ENCODE measurements at regions not wholly inside any gene's neighbourhood (a gene's known extent, or its start where the extent isn't known, plus 50 kb on each side); places are given as distances from the start of the nearest gene placed in this dataset.
A peak's percentile ranks its signal among the peaks of the same experiment; 100 is the strongest.

DNA sequence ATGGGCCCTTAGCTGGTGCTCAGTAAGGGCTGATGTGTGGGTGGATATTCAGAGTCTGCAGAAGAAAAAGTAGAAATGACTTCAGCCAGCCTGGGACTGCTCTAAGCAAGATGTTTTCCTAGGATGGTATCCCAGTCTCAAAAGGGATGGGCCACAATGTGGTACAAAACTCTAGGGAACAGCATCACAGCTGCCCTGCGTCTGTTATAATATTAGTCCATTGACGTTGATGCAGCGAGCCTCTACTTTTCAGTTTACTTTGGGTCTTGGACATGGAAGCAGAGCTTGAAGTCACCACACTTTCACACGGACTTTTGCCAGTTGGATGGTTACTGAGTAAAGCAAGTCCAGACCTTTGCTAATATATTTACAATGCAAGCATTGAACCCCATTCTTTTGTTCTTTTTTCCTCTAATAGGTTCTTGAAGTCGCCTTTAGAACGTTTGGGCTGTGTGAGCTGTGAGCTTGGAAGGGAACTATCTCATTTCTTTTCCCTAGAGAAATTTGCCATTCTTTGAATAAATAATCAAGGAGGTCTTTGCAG lies 105.7 kb downstream of the RDH14 start:
- intact Hi-C loops (cut with DNase I; ENCODE audit: low total_unique reads), result no loop called here
- TF ChIP-seq, protein P1, sequence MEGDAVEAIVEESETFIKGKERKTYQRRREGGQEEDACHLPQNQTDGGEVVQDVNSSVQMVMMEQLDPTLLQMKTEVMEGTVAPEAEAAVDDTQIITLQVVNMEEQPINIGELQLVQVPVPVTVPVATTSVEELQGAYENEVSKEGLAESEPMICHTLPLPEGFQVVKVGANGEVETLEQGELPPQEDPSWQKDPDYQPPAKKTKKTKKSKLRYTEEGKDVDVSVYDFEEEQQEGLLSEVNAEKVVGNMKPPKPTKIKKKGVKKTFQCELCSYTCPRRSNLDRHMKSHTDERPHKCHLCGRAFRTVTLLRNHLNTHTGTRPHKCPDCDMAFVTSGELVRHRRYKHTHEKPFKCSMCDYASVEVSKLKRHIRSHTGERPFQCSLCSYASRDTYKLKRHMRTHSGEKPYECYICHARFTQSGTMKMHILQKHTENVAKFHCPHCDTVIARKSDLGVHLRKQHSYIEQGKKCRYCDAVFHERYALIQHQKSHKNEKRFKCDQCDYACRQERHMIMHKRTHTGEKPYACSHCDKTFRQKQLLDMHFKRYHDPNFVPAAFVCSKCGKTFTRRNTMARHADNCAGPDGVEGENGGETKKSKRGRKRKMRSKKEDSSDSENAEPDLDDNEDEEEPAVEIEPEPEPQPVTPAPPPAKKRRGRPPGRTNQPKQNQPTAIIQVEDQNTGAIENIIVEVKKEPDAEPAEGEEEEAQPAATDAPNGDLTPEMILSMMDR (IDR thresholded peaks at IDR 0.05), result no peak

DNA sequence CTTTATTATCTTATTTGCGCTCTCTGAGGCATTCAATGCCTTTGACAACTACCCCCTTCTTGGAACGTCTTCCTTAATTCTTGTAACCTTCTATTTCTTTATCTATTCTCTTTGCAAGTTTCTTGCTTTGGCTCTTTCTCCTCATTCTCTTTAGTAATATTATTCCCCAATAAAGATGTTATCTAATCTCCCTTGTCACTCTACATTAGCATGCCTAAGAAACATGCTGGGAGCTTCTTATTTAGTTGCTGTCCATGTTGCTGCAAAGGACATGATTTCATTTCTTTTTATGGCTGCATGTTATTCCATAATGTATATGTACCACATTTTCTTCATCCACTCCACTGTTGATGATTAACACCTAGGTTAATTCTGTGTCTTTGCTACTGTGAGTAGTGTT lies 113.7 kb downstream of the RDH14 start:
- H3K27me3 ChIP-seq, result no peaks in the 10 kb centered on the region
- H3K27ac ChIP-seq, result peak overlapping the region in 1 of 2 donors; percentile 52
- H3K4me3 ChIP-seq, result no peak overlapping the region
- H3K4me1 ChIP-seq, result peaks cover 0 to 34% (median 22%) of the 10 kb centered on the region in 4 donors
- H3K36me3 ChIP-seq, result no peaks in the 10 kb centered on the region
- no peak for DNase-seq
- intact Hi-C loops (cut with DNase I; ENCODE audit: low total_unique reads), result no loop called here
- TF ChIP-seq, protein P1 (IDR thresholded peaks at IDR 0.05), result no peak
- H3K9me3 ChIP-seq, result no peaks in the 10 kb centered on the region

More for the DNA sequence above, 105.7 kb downstream of the RDH14 start:
- H3K36me3 ChIP-seq, result no peaks in the 10 kb centered on the region
- H3K4me3 ChIP-seq, result peak overlapping the region in 1 of 2 donors; percentile 29
- H3K27ac ChIP-seq, result peak overlapping the region; percentile 82 to 89
- H3K9me3 ChIP-seq, result no peaks in the 10 kb centered on the region
- DNase-seq, result peak; percentile 71 to 90
- H3K27me3 ChIP-seq, result no peaks in the 10 kb centered on the region
- H3K4me1 ChIP-seq, result peaks cover 0 to 59% (median 35%) of the 10 kb centered on the region in 4 donors

DNA sequence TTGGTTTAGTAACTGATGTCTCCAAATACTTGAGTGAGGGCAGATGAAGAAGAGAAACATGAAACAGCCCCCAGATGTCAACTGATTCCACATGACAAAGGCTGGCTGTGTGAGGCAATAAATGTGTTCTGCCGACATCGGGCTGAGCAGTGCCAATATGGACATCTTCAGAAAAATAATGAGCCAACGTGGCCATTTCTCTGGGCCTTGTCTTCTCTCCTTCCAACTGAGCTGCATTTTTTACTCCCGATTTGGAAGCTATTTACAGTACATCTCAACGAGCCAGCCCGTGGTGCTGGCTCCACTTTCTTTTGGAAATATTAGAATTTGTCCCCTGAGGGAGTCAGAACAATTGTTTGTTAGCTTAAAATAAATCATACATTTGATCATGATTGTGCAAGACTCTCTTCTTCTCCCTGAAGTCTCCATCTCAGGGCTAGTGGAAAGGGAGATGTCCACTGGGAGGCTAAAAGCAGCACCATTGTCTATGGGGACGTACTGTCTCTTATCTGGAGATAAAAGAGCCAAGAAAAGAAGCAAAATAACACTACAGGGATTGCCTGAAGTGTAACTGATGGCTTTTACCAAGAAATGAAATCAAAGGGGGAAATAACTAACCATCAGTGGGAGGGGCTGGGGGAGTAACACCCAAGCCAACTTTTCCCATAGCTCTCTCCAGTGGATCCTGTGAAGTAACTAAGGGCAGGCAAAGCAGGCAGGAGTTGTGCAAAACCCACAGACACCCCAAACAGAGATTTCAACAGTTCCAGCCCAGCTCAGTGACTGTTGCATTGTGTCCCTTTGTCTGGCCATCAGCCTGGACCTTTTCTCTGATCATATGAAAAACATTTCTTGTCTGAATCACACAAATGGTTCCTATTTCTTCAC lies 114.8 kb downstream of the RDH14 start:
- Histone ChIP-seq H3K4me1 (peaks cover 0 to 26% (median 15%) of the 10 kb centered on the region in 4 donors), H3K9me3 (no peaks in the 10 kb centered on the region), H3K27me3 (no peaks in the 10 kb centered on the region), H3K27ac (peak overlapping the region; percentile 52 to 71), H3K4me3 (no peak overlapping the region), H3K36me3 (no peaks in the 10 kb centered on the region)
- TF ChIP-seq, protein P1 (IDR thresholded peaks at IDR 0.05), result no peak
- intact Hi-C loops (cut with DNase I; ENCODE audit: low total_unique reads), result no loop called here
- DNase-seq, result peak; percentile 83 to 86

- Histone ChIP-seq H3K4me1 (peaks cover 0 to 31% (median 19%) of the 10 kb centered on the region in 4 donors), H3K27me3 (no peaks in the 10 kb centered on the region), H3K36me3 (no peaks in the 10 kb centered on the region), H3K27ac (peak overlapping the region; percentile 52 to 71), H3K9me3 (no peaks in the 10 kb centered on the region), H3K4me3 (no peak overlapping the region)
- intact Hi-C loops (cut with DNase I; ENCODE audit: low total_unique reads), result no loop called here
- DNase-seq, result no peak
- TF ChIP-seq, protein P1 (IDR thresholded peaks at IDR 0.05), result no peak
Measured at GRCh38 chr2:18444806-18445205, 115.6 kb downstream of the RDH14 start.

DNA sequence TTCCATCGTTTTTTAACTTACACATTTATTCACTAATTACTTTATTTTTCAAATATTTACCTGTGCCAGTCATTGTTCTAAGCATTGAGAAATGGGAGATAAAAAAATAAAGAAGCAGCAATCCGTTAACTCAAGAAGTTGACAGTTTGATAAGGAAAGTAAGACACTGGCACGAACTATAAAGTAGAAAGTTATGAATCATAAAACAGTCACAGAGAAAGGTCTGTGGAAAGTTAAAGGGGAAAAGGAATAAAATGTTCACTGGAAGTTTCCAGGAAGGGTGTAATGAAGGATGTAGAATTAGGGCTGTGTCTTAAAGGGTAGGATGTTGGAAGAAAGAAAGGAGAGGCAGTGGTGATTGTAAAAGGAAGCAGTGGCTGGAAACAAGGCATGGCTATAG lies 118.9 kb downstream of the RDH14 start:
- peaks cover 0 to 40% (median 23%) of the 10 kb centered on the region in 4 donors for H3K4me1 ChIP-seq
- intact Hi-C loops (cut with DNase I; ENCODE audit: low total_unique reads), result no loop called here
- no peak for DNase-seq
- no peak overlapping the region for H3K4me3 ChIP-seq
- no peaks in the 10 kb centered on the region for H3K27me3 ChIP-seq
- H3K9me3 ChIP-seq, result no peaks in the 10 kb centered on the region
- TF ChIP-seq, protein P1 (IDR thresholded peaks at IDR 0.05), result no peak
- H3K27ac ChIP-seq, result no peak overlapping the region
- H3K36me3 ChIP-seq, result no peaks in the 10 kb centered on the region
